IMR-90 (cell line): ENCODE measurements at regions not wholly inside any gene's neighbourhood (a gene's known extent, or its start where the extent isn't known, plus 50 kb on each side); places are given as distances from the start of the nearest gene placed in this dataset.

Source experiments
- CEBPB ChIP-seq: IDR thresholded peaks from 2 replicates; pipeline ENCODE4 v1.6.1; 2012; ENCODE audit warnings: low read depth, low read length, improper control_type of control experiment
- MAFK ChIP-seq: IDR thresholded peaks from 2 replicates; pipeline ENCODE4 v1.6.1; 2012; ENCODE audit warnings: low read depth, low read length, improper control_type of control experiment
- MXI1 ChIP-seq: IDR thresholded peaks from 2 replicates; pipeline ENCODE4 v1.6.1; 2012; ENCODE audit warnings: low read depth, mild to moderate bottlenecking, low read length, moderate library complexity, borderline replicate concordance
- POLR2A ChIP-seq: IDR thresholded peaks from 2 replicates; pipeline ENCODE4 v1.6.1; 2012; ENCODE audit warnings: mild to moderate bottlenecking, low read depth, low read length
- RAD21 ChIP-seq: IDR thresholded peaks from 2 replicates; pipeline ENCODE4 v1.6.1; 2012; ENCODE audit warnings: low read length, improper control_type of control experiment
- RFX5 ChIP-seq: IDR thresholded peaks from 2 replicates; pipeline ENCODE4 v1.8.0; 2012; ENCODE audit warnings: low read depth, mild to moderate bottlenecking, low read length, moderate library complexity
- SMC3 ChIP-seq: fragments of 150-350 bp; IDR thresholded peaks from 2 replicates; pipeline ENCODE4 v1.6.1; 2016; ENCODE audit warnings: low read depth, mild to moderate bottlenecking, antibody characterized with exemption, low read length, moderate library complexity
- TF ChIP-seq, protein P1 (sequence below): conservative IDR thresholded peaks from 2 replicates; pipeline ENCODE4 v1.5.1; 2012; ENCODE audit warnings: mild to moderate bottlenecking, low read depth, low read length, improper control_type of control experiment
- TF ChIP-seq, protein P2 (sequence below): fragments of 150-350 bp; IDR thresholded peaks from 2 replicates; pipeline ENCODE4 v1.6.1; 2016; ENCODE audit warnings: low read depth, mild to moderate bottlenecking, low read length, moderate library complexity, borderline replicate concordance

GRCh38 chr20:63087872-63088680 is 81.3 kb upstream of the BHLHE23 start:
- TF ChIP-seq, protein P1, sequence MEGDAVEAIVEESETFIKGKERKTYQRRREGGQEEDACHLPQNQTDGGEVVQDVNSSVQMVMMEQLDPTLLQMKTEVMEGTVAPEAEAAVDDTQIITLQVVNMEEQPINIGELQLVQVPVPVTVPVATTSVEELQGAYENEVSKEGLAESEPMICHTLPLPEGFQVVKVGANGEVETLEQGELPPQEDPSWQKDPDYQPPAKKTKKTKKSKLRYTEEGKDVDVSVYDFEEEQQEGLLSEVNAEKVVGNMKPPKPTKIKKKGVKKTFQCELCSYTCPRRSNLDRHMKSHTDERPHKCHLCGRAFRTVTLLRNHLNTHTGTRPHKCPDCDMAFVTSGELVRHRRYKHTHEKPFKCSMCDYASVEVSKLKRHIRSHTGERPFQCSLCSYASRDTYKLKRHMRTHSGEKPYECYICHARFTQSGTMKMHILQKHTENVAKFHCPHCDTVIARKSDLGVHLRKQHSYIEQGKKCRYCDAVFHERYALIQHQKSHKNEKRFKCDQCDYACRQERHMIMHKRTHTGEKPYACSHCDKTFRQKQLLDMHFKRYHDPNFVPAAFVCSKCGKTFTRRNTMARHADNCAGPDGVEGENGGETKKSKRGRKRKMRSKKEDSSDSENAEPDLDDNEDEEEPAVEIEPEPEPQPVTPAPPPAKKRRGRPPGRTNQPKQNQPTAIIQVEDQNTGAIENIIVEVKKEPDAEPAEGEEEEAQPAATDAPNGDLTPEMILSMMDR, result no peak
- TF ChIP-seq, protein P2, sequence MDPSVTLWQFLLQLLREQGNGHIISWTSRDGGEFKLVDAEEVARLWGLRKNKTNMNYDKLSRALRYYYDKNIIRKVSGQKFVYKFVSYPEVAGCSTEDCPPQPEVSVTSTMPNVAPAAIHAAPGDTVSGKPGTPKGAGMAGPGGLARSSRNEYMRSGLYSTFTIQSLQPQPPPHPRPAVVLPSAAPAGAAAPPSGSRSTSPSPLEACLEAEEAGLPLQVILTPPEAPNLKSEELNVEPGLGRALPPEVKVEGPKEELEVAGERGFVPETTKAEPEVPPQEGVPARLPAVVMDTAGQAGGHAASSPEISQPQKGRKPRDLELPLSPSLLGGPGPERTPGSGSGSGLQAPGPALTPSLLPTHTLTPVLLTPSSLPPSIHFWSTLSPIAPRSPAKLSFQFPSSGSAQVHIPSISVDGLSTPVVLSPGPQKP, result no peak
- TF ChIP-seq CEBPB (no peak), MXI1 (no peak), POLR2A (no peak), RAD21 (no peak), RFX5 (no peak), MAFK (no peak), SMC3 (no peak)
